H7 (cell line): ENCODE measurements at regions not wholly inside any gene's neighbourhood (a gene's known extent, or its start where the extent isn't known, plus 50 kb on each side); places are given as distances from the start of the nearest gene placed in this dataset.

Source experiments
- DNase-seq: peaks from one replicate; pipeline ENCODE4 v3.0.0; 2012
- H3K27me3 ChIP-seq: 2 replicates; pipeline ENCODE4 v1.6.0; 2011; ENCODE audit warnings: mild to moderate bottlenecking, low read length; ENCODE audit not compliant: control insufficient read depth, insufficient read depth
- H3K36me3 ChIP-seq: replicated peaks from 2 replicates; pipeline ENCODE4 v1.5.1; 2011; ENCODE audit warnings: low read length; ENCODE audit not compliant: control insufficient read depth, insufficient read depth
- H3K4me3 ChIP-seq: 2 replicates; pipeline ENCODE4 v1.5.1; 2011; ENCODE audit warnings: low read depth, mild to moderate bottlenecking, control low read depth, low read length, moderate library complexity; ENCODE audit not compliant: insufficient read depth

DNA sequence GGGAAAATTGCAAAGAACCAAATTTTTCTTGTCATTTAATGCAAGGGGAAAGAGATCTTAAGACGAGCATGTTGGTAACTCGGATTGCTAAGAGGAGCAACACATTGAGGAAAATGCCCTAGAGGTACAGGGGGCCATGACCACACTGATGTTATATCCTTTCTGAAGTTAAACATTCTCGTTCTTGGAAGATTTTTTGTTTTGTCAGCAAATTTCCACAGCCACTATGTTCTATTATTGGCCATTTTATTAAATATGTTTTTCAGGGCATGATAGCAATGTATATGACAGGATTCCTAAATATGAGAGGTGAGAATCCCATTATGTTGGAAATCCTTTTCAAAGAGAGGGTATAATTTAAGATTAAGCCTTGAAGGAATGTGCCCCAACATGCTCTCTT, 627.2 kb upstream of the PKN2 start:
- no peak for DNase-seq
- no peak overlapping the region for H3K4me3 ChIP-seq
- H3K36me3 ChIP-seq = no peaks in the 10 kb centered on the region
- H3K27me3 ChIP-seq = no peaks in the 10 kb centered on the region

DNA sequence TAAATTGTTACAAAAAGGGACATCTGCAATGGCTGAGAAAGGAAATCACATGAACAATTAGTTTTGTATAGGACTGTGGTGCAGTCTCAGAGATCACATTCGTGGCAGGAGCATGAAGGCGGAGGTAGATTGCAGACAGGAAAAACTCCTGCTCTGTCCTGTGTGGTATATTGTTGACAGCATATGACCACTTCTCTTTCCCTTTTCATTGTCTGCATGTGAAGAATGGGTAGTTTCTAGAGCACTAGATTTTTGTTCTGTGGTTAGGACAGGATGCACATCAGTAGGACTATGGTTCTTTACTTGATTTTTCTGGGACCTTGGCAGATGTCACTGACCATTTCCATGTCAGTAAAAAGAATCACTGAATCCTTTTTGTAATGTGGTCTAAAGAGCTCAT, 625.9 kb upstream of the PKN2 start:
- H3K36me3 ChIP-seq = no peaks in the 10 kb centered on the region
- no peak for DNase-seq
- H3K27me3 ChIP-seq = no peaks in the 10 kb centered on the region
- no peak overlapping the region for H3K4me3 ChIP-seq

DNA sequence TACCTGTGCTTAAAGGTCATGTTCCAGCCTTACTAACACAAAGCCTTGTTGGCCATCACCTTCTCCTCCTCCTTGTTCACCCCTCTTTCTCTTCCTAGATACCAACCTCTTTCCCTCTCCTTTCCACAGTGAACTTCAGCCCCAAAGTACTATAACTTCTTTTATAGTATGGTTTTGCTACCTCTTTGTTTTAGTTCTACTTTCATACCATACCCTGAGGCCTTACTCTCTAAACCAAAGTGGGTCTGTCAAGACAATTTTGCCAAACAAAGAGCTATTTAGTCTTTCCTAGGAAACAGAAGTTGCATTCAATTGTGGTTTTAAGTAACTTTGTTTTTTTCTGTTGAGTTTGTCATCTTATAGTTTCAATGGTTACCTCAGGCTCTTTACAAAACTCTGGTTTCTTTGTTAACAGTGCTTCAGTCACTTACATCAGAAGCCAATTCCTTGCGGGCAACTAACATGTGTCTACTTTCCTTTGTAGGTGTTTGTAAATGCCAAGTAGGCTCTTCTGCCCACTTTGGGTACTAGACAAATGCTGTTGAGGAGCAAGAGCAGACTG, 623.9 kb upstream of the PKN2 start:
- no peaks in the 10 kb centered on the region for H3K27me3 ChIP-seq
- H3K36me3 ChIP-seq = no peaks in the 10 kb centered on the region
- no peak for DNase-seq
- no peak overlapping the region for H3K4me3 ChIP-seq

DNA sequence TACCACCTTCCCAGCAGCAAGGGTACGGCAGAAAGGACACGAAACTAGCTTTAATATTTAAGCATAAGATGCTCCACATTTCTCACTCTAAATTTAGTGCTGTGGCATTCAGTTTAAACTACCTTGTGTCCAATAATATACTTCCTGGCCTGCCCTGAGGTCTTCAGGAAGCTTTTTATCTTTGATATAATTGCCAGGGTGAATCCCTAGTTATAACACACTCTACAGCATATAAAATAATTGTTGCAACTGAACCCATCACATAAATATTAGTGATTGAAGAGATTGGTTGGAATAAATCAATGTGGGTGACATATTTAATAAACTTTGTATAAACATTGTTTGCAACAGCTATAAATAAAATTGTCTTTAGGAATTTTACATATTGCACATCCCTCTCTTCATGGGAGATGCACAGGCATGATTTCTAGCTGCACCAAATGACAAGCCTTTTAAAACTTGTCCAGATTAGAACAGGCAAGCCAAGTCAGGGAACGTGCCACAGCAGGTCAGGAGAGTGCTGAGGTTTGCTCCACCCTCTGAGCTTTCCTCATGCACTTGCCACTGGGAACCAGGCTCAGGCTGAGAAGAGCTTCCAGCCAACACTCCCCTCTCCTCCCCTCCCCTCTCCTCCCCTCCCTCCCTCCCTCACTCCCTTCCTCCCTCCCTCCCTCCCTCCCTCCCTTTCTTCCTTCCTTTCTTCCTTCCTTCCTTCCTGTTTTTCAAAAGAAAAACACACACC, 623.2 kb upstream of the PKN2 start:
- DNase-seq = peak; percentile 19
- H3K4me3 ChIP-seq = no peak overlapping the region
- no peaks in the 10 kb centered on the region for H3K36me3 ChIP-seq

DNA sequence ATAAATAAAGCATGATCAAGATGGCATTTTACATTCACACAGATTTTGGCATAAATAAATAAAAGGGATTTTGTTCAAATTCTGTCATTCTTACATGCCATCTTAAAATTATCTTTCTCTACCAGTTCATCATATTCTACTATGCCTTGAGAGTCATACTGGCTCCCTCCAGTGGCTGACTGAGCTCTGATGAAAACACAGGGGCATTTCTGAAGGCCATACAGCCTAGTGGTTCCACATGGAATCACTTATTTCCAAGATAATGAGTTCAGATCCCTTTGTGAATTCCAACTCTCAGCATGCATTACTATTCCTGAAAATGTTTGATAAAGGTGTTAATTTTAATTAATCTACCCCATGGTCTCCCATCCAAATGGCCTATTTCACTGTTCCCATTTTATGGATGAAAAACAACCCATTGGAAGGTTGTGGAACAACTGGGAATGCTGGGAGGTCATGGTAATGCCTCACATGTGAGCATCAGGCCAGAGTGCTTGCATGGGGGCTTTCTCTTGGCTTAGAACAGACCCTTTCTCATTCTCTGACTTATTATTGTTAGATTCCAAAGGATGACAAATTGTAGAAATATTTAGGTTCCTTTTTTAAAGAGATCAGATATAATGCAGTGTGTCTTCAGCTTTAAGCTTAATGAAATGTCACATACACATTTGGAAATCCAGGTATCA, 622.4 kb upstream of the PKN2 start:
- H3K27me3 ChIP-seq = no peaks in the 10 kb centered on the region
- H3K36me3 ChIP-seq = no peaks in the 10 kb centered on the region
- H3K4me3 ChIP-seq = no peak overlapping the region
- peak; percentile 51 for DNase-seq

More for the DNA sequence above, 623.2 kb upstream of the PKN2 start:
- H3K27me3 ChIP-seq = no peaks in the 10 kb centered on the region

DNA sequence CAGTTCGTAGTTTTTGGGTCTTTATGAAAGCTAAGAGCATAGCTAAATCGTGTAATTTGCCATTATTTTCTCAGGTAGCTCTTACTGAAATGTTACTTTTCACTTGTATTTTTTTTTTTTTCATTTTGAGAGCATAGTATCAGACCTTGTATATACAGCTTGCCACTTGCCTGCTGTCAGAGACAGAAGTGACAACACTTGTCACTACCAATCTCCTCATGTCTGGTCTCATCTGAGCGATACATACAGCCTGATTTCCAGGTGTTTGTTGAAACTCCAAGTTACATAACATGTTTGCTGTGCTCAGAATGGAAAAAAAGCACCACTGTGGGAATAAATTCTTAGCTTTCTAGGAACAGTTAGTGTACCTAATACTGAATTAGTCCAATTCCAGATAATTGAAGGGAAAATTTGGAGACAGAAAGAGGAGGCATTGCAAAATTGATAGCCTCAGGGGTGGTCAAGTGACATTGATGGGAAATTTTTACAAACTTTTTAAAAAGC, 621.4 kb upstream of the PKN2 start:
- Histone ChIP-seq H3K27me3 (no peaks in the 10 kb centered on the region), H3K4me3 (no peak overlapping the region), H3K36me3 (no peaks in the 10 kb centered on the region)
- no peak for DNase-seq

DNA sequence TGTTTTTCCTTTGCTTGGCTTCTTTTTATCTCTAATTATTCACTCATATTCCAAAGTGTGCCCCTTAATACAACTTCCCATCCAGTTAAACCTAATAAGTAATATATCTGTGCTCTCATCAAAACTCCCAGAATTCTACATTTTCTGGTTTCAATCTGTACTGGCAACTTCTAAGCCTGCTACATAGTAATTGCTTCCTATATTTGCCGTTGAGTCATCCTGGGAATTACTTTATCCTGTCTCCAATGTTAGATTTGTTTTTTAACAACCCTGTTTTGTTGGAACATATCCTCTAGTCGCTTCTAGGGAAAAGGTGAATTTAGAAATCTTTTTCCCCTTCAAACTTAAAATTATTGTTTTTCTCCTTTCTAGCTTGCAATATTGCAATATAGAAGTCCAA, 620.5 kb upstream of the PKN2 start:
- Histone ChIP-seq H3K36me3 (no peaks in the 10 kb centered on the region), H3K27me3 (no peaks in the 10 kb centered on the region), H3K4me3 (no peak overlapping the region)
- DNase-seq = no peak

DNA sequence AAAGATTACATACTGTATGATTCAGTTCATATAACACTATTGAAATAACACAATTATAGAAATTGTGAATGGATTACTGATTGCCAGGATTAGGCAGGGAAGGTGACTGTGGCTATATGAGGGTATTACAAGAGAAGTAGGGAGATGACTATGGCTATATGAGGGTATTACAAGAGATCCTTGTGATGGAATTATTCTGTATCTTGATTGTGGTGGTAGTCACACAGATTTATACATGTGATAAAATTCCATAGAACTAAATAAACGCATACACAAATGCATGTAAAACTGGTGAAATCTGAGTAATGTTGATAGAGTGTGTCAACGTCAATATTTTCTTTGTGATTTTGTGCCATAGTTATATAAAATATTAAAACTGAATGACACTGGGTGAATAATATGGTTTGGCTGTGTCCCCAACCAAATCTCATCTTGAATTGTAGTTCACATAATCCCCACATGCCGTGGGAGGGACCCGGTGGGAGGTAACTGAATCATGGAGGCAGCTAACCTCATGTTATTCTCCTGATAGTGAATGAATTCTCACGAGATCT, 615.6 kb upstream of the PKN2 start:
- no peak for DNase-seq
- Histone ChIP-seq H3K36me3 (no peaks in the 10 kb centered on the region), H3K27me3 (no peaks in the 10 kb centered on the region), H3K4me3 (no peak overlapping the region)

DNA sequence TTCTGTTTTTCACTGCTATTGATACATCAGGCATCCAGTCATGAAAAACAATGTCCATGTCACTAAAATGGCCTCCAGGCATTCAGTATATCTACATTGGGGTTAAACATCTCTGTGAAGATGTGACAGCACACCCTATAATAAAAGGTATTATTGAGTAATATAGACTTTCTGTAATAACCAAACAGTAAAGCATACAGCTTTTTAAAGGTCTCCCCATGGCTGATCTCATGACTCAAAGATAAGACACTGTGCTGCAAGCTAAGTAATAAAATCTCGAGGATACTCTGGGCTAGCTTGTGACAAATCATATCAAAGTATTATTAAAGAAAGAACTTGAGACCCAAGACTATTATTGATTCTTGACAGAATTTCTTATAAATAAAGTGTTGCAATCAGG, 613.1 kb upstream of the PKN2 start:
- Histone ChIP-seq H3K36me3 (no peaks in the 10 kb centered on the region), H3K27me3 (no peaks in the 10 kb centered on the region), H3K4me3 (no peak overlapping the region)
- DNase-seq = no peak

DNA sequence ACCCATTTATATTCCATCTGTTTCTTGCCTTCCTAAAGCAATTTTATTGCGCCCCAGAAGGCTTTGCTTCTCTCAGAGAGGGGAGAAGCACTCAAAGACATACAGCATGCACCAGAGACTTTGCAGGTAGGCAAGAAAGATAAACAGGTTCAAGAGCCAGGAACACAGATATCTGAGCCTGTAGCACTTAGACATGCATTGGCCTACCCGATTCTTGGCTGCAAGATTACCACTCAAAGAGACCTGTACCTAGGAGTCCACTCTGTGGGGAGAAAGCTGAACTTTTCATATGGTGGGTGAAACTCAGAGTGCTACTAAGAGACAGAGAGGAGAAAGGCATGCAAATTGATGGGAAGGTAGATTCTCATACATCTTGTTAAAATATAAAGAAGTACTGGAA, 609.4 kb upstream of the PKN2 start:
- DNase-seq = no peak

DNA sequence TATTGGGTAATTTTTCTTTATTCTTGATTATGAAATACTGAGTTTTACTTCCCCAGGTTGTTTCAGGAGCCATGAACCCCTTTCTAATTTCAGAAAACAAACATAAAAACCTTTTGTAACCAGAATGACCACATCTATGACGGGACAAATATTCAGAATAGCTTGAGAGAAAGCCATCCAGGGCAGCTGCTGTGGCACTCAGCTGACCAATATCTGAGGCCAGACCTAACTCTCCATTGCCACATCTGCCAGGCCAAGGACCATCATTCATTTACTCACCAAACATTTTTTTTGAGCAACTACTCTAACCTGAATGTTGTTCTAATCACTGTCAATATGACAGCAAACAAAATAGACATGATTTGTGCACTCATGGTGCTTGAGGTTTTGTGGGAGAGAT, 608.3 kb upstream of the PKN2 start:
- Histone ChIP-seq H3K36me3 (no peaks in the 10 kb centered on the region), H3K27me3 (no peaks in the 10 kb centered on the region), H3K4me3 (no peak overlapping the region)
- DNase-seq = no peak

More for the DNA sequence above, 609.4 kb upstream of the PKN2 start:
- H3K4me3 ChIP-seq = no peak overlapping the region
- no peaks in the 10 kb centered on the region for H3K36me3 ChIP-seq
- no peaks in the 10 kb centered on the region for H3K27me3 ChIP-seq

DNA sequence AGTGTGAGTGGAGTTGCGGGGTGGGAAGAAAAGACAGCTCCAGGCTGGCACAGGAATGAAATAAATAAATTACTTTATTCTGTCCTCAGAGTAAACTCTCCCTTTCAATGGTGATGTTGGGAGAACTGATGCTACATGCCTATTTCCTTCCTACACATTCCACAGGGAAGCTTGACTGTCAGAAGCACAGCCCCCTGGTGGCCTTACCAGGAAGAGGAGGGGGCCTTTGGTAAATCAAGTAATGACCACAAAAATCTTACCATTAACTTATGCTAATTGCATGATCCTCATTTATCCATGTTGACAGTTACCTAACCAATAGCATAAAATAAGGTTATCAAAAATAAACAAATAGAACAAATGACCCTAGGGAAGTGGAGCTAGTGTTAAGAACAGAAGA, 605.0 kb upstream of the PKN2 start:
- H3K36me3 ChIP-seq = no peaks in the 10 kb centered on the region
- peak; percentile 50 for DNase-seq

DNA sequence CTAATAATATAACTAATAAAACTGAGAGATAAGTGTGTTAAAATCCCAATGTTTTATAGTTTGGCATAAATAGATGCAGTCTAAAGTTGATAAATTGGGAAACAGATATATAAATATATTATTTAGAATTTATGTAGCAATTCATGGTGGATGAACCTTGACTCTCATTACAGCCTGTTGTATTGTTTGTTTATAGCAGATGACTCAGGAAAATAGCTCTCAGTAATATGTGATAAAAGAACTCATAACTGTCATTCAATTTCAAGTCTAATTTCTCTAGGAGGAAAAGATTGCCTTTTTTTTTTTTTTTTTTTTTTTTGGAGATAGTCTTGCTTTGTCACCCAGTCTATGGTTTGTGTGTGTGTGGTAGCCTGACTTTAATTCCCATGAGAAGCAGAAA, 603.2 kb upstream of the PKN2 start:
- no peak for DNase-seq
- H3K36me3 ChIP-seq = no peaks in the 10 kb centered on the region
- no peaks in the 10 kb centered on the region for H3K27me3 ChIP-seq
- H3K4me3 ChIP-seq = no peak overlapping the region

More for the DNA sequence above, 605.0 kb upstream of the PKN2 start:
- no peaks in the 10 kb centered on the region for H3K27me3 ChIP-seq
- no peak overlapping the region for H3K4me3 ChIP-seq

DNA sequence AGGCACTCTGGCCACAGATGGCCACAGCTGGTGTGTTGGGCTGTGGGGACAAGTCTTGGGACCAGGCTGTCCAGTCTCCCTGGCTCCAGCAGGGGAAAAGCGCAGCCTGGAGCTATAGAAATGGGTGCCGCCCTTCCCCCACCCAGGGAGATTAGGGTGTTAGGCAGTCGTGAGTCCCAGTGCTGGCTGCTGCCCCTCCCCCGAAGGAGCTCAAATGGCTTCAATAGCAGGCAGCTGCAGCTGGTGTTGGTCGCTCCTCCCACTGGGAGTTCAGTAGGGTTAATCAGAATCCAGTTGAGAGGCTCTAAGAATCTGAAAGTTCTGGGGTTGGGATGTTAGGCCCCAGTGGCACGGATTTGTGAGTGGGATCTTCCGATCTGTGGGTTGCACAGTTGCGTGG, 595.6 kb upstream of the PKN2 start:
- H3K4me3 ChIP-seq = no peak overlapping the region
- no peak for DNase-seq
- H3K27me3 ChIP-seq = no peaks in the 10 kb centered on the region
- no peaks in the 10 kb centered on the region for H3K36me3 ChIP-seq

DNA sequence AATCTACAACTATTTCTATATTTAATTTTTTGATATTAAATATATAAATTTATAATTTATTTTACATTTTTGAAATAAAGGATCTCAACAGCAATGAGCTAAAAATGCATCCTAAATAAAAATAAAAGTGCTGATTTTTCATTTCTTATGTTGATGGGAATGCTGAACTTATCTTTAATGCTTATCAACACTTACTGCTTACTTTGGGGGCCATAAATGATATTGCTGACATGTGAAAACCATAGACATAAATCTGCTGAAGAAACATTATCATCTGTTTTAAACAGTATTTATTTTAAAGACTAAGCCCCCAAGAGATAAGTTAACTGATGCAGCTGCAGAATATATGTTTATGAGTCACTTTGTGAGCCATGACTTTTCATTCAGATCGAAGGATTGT, 594.1 kb upstream of the PKN2 start:
- H3K27me3 ChIP-seq = no peaks in the 10 kb centered on the region
- DNase-seq = no peak
- H3K36me3 ChIP-seq = no peaks in the 10 kb centered on the region
- H3K4me3 ChIP-seq = no peak overlapping the region
